ENCODE measurements at regions not wholly inside any gene's neighbourhood (a gene's known extent, or its start where the extent isn't known, plus 50 kb on each side); places are given as distances from the start of the nearest gene placed in this dataset.
A peak's percentile ranks its signal among the peaks of the same experiment; 100 is the strongest.

DNA sequence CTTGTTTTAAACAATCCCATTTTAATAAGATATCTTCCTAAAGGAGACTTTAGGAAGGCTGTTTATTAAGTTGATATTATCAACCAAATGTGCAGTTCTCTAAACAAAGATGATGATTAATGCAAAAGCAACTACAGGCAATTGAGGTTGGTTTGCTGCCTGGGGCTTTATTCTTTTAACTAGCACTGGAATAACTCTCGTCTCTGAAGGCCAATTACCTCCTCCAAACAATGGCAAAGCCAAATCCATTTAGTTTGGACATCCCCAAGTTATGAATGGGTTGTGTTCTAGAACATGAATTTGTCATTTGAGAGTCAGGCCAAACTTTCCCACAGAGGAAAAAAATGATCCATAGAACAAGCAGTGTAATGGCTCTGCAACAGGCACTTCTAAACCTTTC is 114.1 kb downstream of the SLC16A9 start:
- no peak for DNase-seq (ENCODE audit: low read depth)

DNA sequence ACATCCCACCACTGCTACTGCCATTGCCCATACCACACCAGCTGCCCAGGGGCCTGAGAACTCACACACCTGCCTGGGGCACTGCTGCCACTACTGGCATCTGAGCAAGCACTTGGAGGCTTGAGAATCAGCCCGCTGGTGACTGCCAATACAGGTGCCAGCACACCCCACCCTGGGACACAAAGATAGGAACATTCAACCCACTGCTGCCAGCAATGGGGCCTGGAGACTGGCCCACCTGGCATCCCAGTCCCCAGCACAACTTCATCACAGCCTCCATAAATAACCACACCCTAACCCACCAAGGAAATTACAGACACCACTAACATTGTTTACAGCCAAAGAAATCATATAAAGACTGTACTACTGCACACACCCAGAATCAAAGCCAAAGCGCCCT is 115.9 kb downstream of the SLC16A9 start:
- no peak for DNase-seq (ENCODE audit: low read depth)

DNA sequence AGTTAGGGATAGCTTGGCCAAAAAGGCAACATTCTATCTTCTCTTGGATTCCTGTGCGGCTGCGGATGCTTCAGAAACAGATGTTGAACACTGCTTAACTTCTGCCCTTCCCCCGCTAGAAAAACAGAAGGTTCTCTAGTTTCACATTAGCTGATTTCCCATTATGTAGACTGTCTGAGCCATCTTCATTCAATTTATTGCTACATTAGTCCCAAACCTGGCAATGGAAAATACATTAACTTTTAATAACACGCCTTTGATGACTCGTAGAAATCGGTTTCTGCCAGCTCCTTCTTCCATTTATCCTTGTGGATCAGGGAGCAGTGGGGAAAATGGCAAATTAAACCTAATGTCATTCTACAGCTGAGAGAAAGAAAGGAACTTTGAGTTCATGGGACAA is 119.9 kb downstream of the SLC16A9 start:
- no peak for DNase-seq (ENCODE audit: low read depth)

DNA sequence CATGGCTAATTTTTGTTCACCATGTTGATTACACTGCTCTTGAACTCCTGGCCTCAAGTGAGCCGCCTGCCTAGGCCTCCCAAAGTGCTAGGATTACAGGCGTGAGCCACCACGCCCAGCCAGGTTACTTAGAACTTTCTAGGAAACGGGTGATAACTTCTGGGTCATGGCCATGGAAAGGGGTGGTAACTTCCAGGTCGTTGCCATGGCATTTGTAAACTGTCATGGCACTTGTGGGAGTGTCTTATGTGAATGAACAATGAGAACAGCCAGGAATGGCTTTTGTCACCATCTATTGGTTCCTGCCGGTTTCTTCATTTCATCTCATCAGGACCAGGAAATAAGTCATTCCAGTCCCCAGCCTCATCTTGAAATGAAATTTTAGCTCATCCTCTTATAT is 120.9 kb downstream of the SLC16A9 start:
- DNase-seq (ENCODE audit: low read depth): no peak

DNA sequence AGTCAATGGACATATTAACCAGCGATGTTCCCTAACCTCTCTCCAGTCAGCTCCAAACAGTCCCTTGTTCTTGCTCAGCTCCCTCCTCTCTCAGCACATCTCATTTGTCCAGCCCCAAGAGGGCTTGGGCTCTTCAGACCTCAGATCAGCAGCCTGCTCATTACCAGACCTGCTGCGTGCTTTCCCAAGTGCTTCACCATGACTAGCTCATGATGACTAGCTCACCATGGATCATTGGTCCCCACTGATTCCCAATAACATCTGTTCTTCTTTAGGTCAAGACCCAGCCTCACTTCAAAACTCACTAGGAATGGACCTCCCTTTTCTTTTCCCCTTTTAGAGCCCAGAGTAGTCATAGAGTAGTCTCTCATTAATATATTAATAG is 121.9 kb downstream of the SLC16A9 start:
- DNase-seq (ENCODE audit: low read depth): no peak

DNA sequence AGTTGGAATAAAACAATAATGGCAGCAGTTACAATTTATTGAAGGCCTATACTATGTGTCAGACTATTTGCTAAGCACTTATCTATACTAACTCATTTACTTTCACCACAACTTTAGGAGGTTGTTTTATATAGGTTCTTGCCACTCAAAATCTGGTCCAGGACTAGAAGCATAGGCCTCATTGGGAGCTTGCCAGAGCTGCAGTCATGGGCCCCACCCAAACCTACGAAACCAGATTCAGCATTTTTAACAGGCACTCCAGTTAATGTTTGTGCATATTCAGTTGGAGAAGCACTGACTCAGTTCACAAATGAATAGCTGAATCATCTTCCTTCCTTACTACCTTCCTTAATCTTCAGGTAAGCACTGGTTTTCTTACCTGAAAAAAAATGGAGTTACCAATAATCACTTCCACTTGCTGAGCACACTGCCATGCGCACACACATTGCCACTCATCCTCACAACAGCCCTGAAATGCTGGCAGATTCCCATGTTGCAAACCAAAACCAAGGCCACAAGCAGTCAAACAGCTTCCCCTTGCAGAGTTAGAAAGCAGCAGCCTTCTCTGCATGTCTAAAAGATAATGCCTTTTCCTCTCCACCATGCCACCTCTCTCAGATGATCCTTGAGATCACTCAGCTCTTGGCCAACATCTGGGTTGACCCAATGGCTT is 122.4 kb downstream of the SLC16A9 start:
- no peak for DNase-seq (ENCODE audit: low read depth)

DNA sequence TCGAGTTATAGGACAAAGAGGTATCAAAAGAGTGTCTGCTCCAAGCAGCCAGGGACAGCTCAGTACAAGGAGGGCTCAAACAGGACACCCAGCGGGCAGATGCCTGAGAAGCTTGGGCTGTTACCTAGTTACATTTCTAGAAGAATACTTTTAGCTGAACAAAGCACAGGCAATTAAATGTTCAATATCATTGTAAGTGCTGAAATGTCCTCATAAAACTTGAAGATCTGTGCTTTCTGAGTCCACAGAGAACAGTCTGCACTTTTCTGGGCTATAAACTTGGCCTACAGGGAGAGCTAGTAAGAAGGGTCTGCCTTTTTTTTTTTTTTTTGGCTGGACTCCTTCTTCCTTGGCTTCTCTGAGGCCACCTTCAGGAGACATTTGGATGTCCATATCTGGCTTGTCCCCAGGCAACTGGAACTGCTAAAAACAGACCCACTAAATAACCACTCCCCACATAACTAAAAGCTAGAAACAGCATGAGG is 123.2 kb downstream of the SLC16A9 start:
- DNase-seq (ENCODE audit: low read depth): no peak

DNA sequence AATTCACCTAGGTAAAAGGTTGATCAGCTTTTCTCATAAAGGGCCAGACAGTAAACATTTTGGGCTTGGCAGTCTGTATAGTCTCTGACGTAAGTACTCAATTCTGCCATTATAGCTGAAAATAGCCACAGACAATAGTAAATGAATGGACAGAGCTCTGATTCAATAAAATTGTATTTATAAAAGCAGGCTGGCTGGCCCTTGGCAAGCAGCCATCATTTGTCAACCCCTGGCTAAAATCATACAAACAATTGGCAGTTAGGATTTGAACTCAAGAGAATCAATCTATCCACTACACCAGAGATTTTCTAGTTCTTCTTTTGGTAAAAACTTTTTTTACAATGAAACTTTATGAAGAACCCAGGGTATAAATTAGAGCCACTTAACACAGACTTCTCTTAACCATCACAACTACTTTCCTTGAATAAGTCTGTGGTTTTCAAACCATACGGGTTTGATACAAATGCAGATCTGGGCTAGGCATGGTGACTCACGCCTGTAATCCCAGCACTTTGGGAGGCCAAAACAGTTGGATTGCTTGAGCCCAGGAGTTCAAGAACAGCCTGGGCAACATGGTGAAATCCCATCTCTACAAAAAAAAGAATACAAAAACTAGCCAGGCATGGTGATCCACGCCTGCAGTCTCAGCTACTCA is 124.5 kb downstream of the SLC16A9 start:
- no peak for DNase-seq (ENCODE audit: low read depth)

DNA sequence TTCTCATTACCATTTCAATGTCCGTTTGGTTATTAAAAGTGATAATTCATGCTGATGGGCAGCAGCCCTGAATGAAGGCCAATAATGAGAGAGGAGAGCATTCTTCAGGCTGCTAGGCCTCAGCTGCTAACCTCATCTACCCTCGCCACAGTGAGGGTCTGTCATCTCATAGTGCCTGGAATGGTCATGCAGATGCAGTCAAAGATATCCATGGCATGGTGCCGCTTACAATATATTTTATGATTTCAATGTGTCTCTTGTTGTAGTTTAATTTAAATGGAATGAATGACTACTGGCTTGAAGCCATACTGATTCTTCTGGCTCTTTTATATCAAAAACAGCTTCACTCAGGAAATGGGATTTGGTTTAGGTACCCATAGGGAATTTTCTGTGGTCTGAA is 126.9 kb downstream of the SLC16A9 start:
- no peak for DNase-seq (ENCODE audit: low read depth)

DNA sequence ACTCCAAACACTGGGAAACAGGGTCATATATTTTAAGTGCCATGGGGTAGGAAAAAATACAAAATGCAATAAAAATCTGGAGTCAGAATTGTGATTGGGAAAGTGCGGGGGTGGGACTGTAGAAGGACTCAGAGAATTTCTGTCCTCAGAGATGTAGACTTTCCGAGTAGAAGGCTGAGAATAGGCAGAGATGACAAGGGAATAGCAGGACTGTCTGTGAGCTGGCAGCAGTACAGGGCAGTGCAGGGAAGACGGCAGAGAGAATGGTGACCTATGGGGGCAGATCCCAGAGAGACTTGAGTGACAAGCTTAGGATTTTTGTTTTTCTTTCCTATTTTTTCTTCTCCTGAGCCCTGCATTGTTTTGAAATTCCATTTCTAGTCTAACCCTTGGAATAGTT is 127.6 kb downstream of the SLC16A9 start:
- no peak for DNase-seq (ENCODE audit: low read depth)

DNA sequence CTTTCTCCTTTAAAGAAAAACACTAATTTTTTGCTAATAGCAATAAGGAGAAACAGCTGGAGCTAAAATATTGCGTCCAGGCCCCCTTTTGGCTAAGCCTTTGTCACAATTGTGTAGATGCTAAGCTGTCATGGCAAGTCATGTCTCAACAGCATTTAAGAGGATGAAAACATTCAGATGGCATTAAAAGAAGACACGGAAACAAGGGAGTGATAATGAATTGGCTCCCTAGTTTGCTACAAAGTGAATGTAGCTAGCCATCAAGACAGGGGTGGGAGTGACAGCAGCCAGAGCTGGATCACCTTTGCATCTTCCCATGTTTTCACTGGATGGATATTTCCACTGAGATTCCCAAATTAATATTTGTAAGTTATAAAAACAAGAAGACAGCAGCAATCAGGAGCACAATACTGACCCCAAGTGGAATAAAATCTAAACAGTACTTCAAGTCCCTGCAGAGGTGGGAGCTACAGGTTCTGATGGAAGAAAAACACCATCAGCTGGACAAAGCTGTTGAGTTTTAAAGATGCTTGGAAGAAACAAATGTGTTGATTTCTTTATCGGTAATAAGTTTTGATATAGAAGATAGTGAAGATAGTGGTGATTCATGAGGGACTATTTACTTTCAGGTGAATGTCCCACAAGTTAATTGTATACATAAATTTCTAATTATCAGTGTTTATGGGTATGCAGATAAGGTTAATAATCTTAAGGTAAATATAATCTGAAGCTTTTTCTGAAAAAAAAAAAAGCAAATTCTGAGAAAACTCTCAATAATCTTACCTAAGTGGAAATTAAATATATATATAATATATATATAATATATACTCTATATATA is 129.4 kb downstream of the SLC16A9 start:
- DNase-seq (ENCODE audit: low read depth): peak; percentile 46

DNA sequence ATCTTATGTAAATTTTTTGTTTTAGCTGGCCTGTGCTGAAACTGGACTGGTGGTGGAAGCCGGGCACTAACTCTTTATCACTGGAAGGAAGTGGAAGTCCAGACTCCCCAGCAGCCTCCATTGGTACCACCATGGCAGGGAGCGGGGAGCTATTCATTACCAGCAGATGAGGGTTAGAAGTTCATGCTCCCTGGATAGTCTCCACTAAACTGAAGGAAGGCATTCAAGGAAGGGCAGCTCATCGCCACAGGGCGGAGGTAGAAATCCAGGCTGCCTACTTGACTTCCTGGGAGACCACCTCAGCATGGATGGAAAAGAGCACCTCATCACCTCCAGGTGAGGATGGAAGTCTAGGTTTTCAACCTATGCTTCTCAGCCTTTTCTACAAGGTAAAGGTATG is 130.9 kb downstream of the SLC16A9 start:
- DNase-seq (ENCODE audit: low read depth): no peak

DNA sequence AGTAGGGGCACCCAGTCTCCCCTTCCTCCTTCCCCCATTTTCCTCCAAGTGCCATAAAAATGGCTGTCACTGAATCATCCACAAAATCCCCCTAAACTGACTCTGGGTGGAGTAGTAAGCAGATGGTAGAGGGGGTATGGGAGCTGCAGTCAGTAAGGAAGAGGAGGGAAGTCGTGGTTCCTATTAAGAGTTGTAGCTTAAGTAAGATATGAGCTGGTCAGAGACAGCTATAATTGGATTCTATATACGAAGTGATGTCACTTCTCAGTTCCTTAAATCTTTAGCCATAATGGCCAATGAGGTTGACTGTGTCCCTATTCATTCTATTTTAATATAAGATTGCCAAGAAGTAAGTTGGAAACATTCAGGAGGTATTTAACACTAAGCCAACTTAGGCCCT is 131.7 kb downstream of the SLC16A9 start:
- DNase-seq (ENCODE audit: low read depth): no peak

DNA sequence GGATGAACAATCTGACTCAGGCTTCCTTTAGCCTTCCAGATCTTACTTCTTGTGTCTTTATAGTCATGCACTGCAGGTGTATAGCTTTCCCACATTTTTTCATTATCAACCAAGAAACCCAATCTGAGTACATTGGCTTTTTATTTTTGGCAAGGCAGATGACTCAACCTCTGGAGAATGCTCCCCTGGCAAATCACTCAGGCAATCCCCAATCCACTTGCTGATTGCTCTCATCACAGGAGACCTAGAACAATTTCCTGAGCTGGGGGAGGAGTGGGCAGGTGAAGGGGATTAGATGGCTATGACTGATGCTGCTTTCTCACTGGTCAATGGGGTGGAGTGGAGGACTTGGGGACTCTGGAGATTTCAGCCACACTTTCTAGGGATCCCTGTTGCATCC is 134.4 kb downstream of the SLC16A9 start:
- no peak for DNase-seq (ENCODE audit: low read depth)

DNA sequence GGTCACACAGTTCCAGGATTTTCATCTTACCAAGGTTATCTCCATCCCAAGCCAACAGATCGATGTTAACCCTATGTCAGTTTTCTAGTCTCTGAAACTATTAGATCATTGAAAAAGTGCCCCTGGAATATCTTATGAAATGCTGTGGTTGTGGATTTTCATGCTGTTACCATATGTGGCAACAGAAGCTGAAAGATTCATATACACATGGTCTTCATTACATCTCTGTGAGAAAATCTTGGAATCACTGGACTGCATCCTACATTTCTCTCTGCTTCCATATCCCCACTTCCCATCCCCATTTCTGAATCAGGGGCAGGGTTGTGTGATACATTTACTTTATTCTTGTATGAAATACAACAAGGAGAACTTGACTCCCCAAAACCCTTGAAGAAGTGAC is 146.1 kb downstream of the SLC16A9 start:
- DNase-seq (ENCODE audit: low read depth): no peak

DNA sequence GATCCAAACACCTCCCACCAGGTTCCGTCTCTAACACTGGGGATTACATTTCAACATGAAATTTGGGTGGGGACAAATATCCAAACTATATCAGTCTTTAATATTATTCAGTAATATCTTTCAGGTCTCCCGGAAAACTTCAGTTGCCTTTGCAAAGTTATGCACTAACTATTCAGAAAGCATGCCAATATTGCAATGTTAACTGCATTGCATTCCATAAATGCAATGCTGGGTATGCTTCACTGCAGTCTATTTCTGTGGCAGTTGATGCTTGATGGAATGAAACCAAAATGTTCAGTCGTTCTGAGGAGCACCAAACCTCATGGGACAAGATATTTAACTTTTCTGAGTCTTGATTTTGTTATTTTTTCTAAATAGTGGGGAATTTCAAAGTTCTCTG is 147.5 kb downstream of the SLC16A9 start:
- no peak for DNase-seq (ENCODE audit: low read depth)

DNA sequence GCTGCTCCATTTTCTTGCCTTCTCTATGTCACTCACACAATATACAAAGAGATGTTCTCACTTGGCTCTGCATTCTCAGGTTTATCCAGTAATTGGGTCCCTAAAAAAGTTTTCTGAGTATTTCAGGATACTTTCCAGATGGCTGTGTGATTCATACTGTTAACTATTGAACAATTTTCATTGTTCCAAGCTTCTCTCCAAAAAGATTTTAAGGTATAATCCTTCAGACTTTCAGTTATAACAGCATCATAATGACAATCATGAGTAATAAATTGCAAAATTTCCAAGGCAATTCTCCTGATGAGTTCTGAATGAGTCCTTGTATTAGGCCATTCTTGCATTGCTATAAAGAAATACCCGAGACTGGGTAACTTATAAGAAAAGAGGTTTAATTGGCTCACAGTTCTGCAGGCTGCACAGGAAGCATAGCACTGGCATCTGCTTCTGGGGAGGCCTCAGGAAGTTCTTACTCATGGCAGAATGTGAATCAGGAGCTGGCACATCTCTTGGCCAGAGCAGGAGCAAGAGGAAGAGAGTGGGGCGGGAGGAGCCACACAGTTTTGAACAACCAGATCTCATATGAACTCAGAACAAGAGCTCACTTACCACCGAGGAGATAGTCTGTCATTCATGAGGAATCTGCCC is 148.1 kb downstream of the SLC16A9 start:
- peak; percentile 30 for DNase-seq (ENCODE audit: low read depth)

DNA sequence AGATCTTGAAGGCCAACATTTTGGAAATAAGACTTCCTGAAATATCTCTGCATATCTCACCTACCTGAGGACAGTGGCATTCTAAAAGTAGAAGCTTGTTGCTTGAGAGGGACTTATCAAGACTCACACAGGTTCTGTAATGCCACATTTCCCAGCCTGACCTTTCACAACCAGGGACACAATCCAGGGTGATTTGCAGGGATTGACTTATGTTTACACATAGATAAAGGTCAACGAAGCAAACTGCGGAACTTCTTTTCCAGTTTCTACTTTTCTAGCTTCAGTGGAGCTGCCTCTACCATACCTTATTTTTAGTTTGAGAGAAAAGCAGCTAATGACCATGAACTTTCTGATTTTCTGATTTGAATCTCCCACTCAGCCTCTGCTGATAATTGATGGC is 148.7 kb downstream of the SLC16A9 start:
- no peak for DNase-seq (ENCODE audit: low read depth)

DNA sequence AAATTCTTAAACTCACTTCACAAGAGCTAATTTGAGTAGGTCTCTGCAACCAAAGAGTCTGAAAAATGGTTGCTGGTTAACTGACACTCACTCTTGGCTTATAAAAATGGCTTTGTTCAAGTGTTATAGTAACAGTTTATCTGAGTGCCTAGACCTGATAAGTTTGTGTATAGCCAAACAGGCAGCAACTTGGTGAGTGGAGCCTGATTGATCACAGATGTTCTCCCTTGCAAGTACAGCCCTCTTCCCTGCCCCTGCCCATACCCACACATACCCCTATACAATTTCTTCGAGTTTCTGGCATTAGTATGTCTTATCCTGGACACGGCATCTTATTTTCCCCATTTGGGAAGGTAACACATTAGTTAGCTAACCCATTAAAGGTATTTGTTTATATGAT is 149.5 kb downstream of the SLC16A9 start:
- no peak for DNase-seq (ENCODE audit: low read depth)

DNA sequence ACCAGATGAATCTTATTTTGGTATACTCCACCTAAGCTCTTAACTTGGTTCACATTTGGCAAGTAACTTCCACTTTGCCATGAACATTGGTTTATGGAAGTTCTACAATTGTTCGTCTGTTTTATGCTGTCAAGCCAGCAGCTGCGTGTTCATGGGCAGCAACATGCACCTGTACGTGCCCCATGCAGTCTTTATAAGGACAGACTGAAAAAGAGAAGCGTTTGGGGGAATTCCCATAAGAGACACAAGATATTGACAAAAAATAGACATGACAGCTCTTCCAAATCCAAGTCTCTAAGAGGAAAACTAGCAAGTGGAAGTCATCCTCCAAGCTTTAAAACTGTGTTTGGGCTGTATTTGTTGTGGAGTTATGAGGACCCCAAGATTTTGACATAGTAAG is 151.6 kb downstream of the SLC16A9 start:
- no peak for DNase-seq (ENCODE audit: low read depth)

DNA sequence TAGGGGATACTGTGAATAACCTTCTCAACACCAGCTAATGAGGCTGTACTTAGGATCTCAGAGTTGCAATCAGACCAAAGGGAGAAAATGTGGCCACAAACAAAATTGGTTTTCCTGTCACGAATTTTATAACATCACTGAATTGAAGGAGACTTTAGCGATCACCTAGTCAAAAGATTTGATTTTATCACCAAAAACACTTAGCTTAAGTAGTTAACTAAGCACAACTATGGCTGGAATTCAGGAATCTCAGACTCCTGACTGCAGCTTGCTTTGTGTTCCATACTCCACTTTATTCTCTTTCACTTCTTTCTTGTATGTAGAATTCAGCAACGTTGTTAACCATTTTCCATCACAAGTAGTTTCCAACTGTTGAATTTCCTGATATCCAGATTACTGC is 152.0 kb downstream of the SLC16A9 start:
- no peak for DNase-seq (ENCODE audit: low read depth)

DNA sequence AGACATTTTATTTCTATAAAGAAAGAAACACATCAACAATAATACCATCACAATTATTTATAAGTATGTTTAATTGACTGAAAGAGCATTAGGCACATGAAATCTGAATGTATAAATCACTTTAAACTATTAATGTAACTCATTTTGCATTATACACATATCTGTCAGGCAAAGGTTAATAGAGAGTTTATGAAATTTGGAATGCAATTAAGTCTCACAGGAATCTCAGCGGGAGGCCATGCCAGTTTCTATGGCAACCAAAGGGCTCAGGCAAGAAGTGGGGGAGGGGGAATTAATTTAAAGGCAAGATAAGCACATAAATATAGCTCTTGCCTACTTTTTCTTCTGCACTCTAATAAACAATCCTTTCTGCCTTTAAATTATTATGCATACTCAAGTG is 152.6 kb downstream of the SLC16A9 start:
- DNase-seq (ENCODE audit: low read depth): no peak

Data from fibroblast of the conjunctiva (primary cell).